Peyer's patch (tissue), 4 donors: ENCODE measurements at regions not wholly inside any gene's neighbourhood (a gene's known extent, or its start where the extent isn't known, plus 50 kb on each side); places are given as distances from the start of the nearest gene placed in this dataset.

ENCODE experiments used
- CTCF ChIP-seq, 6 experiments: fragments of 450-650 bp in 4 of 6; fragments of 200-600 bp in 2 of 6; sonication (generic) in 1 of 6; IDR thresholded peaks; one replicate each; pipeline ENCODE4 v1.5.1; 2017 to 2019; ENCODE audit warnings: antibody characterized with exemption in 6 of 6, mild to moderate bottlenecking in 3 of 6, moderate library complexity in 1 of 6
- POLR2A ChIP-seq, 2 donors: fragments of 450-650 bp; IDR thresholded peaks; one replicate each; pipeline ENCODE4 v1.5.1; 2017; ENCODE audit warnings: antibody characterized with exemption in 2 of 2, mild to moderate bottlenecking in 2 of 2, moderate library complexity in 2 of 2

DNA sequence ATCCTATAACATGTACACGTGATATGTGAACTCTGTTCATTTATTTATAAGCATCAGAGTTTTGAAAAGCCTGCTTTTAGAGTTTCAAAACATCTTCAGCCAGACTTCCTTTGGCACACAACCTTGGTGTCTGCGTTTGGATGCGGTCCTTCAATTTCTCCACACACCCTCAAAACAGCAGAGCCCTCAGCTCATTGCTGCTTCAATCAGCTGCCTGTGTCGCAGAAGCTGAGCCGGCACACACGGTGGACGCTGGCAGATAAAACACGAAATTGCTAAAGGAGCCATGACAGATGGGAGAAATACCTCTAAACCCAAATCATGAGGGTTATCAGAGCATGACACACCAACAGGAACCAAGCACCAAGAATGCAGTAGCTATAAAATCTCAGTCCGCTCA, 396.4 kb upstream of the AKR1E2 start:
- TF ChIP-seq CTCF (IDR thresholded peaks at IDR 0.05) (no peak), POLR2A (IDR thresholded peaks at IDR 0.05) (no peak)
